Endodermal cell (in vitro differentiated cells): ENCODE measurements at regions not wholly inside any gene's neighbourhood (a gene's known extent, or its start where the extent isn't known, plus 50 kb on each side); places are given as distances from the start of the nearest gene placed in this dataset.
"Not testable (repeated sequence)": the region's sequence is repeated elsewhere in the genome, so short reads cannot be mapped to it uniquely, and the experiment has no call there.

Experiments used
- DNase-seq: peaks from one replicate; pipeline ENCODE4 v3.0.0-alpha.2; 2017
- H3K27ac ChIP-seq: 2 replicates; pipeline ENCODE4 v1.5.1; 2013; ENCODE audit warnings: mild to moderate bottlenecking, low read depth, low read length, moderate library complexity
- H3K27me3 ChIP-seq: 2 replicates; pipeline ENCODE4 v1.6.1; 2013; ENCODE audit warnings: mild to moderate bottlenecking, low read length, moderate library complexity; ENCODE audit not compliant: insufficient read depth, control insufficient read depth, poor library complexity, severe bottlenecking
- H3K36me3 ChIP-seq: 2 replicates; pipeline ENCODE4 v1.7.0; 2013; ENCODE audit warnings: mild to moderate bottlenecking, low read length, moderate library complexity; ENCODE audit not compliant: control insufficient read depth, insufficient read depth
- H3K4me1 ChIP-seq: one replicate; pipeline ENCODE4 v1.7.0; 2013; ENCODE audit warnings: low read length; ENCODE audit not compliant: control insufficient read depth, insufficient read depth
- H3K4me3 ChIP-seq: 2 replicates; pipeline ENCODE4 v1.5.1; 2013; ENCODE audit warnings: mild to moderate bottlenecking, low read length, moderate library complexity
- H3K9ac ChIP-seq: 2 replicates; pipeline ENCODE4 v1.6.1; 2013; ENCODE audit warnings: mild to moderate bottlenecking, low read length, moderate library complexity; ENCODE audit not compliant: poor library complexity, severe bottlenecking; ENCODE audit errors: extremely low read depth
- H3K9me3 ChIP-seq: 2 replicates; pipeline ENCODE4 v1.6.1; 2013; ENCODE audit warnings: mild to moderate bottlenecking, low read length, moderate library complexity; ENCODE audit not compliant: control insufficient read depth
- H3K27ac Mint-ChIP-seq: 2 replicates; pipeline ENCODE4 v1.8.0; 2020; ENCODE audit warnings: mixed read lengths
- H3K27me3 Mint-ChIP-seq: 2 replicates; pipeline ENCODE4 v1.8.0; 2021; ENCODE audit warnings: mild to moderate bottlenecking, mixed read lengths; ENCODE audit not compliant: insufficient read depth
- H3K36me3 Mint-ChIP-seq: 2 replicates; pipeline ENCODE4 v1.8.0; 2020; ENCODE audit warnings: low read depth, mixed read lengths
- H3K4me1 Mint-ChIP-seq: 2 replicates; pipeline ENCODE4 v1.8.0; 2020; ENCODE audit warnings: mixed read lengths
- H3K4me3 Mint-ChIP-seq: 2 replicates; pipeline ENCODE4 v1.8.0; 2020; ENCODE audit warnings: mild to moderate bottlenecking, moderate library complexity, mixed read lengths
- H3K9me3 Mint-ChIP-seq: 2 replicates; pipeline ENCODE4 v1.8.0; 2020; ENCODE audit warnings: mild to moderate bottlenecking, mixed read lengths
- CTCF ChIP-seq: fragments of 200-600 bp; sonication (generic); conservative IDR thresholded peaks from 2 replicates; pipeline ENCODE4 v1.5.0; 2021; ENCODE audit warnings: antibody characterized with exemption, mild to moderate bottlenecking
- WGBS, 2 experiments: methylation state at CpG; one replicate each; pipeline versions ENCODE4 v1.1.5 to v1.1.7; 2013; ENCODE audit warnings: missing lambda C conversion rate in 2 of 2, mixed read lengths in 1 of 2; ENCODE audit not compliant: insufficient coverage in 1 of 2, insufficient read length in 1 of 2; 5-methylcytosine and 5-hydroxymethylcytosine counted together

GRCh38 chr5:15103130-15103529 lies 231.6 kb upstream of the ANKH start:
- Histone ChIP-seq H3K9me3 (no peaks in the 10 kb centered on the region), H3K4me1 (no peaks in the 10 kb centered on the region), H3K4me3 (no peak overlapping the region), H3K27me3 (no peaks in the 10 kb centered on the region), H3K27ac (no peak overlapping the region), H3K36me3 (no peaks in the 10 kb centered on the region), H3K9ac (no peak overlapping the region)
- Mint-ChIP-seq H3K27ac (no peak overlapping the region), H3K9me3 (no peaks in the 10 kb centered on the region), H3K4me1 (no peaks in the 10 kb centered on the region), H3K36me3 (no peaks in the 10 kb centered on the region), H3K27me3 (peaks cover 5% of the 10 kb centered on the region), H3K4me3 (no peak overlapping the region)
- TF ChIP-seq CTCF, result no peak
- DNase-seq, result no peak
- 77 to 78% methylated on average over 3 to 5 of the region's 5 CpGs for WGBS, 2 experiments

DNA sequence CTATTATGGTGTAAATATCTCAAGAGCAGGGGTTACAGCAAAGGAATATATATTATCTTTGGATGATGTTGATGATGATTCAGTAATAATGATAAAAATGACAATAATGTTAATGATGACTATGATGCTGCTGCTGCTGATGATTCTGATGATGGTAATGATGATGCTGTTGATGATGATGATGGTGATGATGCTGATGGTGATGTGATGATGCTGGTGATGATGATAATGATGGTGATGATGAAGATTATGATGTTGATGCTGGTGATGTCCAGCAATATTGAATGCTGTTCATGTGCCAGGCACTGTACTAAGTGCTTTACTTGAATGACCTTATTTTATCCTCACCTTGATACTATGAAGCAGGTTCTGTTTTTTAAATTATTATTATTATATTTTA lies 226.0 kb upstream of the ANKH start:
- Mint-ChIP-seq H3K27ac (no peak overlapping the region), H3K9me3 (peaks cover 6% of the 10 kb centered on the region), H3K27me3 (peaks cover 5% of the 10 kb centered on the region), H3K4me1 (no peaks in the 10 kb centered on the region), H3K4me3 (no peak overlapping the region), H3K36me3 (no peaks in the 10 kb centered on the region)
- Histone ChIP-seq H3K27ac (no peak overlapping the region), H3K9me3 (no peaks in the 10 kb centered on the region), H3K4me1 (no peaks in the 10 kb centered on the region), H3K27me3 (no peaks in the 10 kb centered on the region), H3K4me3 (no peak overlapping the region), H3K9ac (no peak overlapping the region), H3K36me3 (no peaks in the 10 kb centered on the region)
- TF ChIP-seq CTCF, result no peak
- DNase-seq, result no peak

- H3K27ac ChIP-seq, H3K9me3 ChIP-seq, H3K36me3 ChIP-seq, H3K27ac Mint-ChIP-seq, H3K4me3 ChIP-seq, H3K27me3 ChIP-seq, H3K9me3 Mint-ChIP-seq, H3K4me1 Mint-ChIP-seq, DNase-seq, H3K4me1 ChIP-seq, H3K9ac ChIP-seq, H3K27me3 Mint-ChIP-seq, H3K36me3 Mint-ChIP-seq, H3K4me3 Mint-ChIP-seq: not testable (repeated sequence)
- WGBS, 2 experiments, result 92 to 97% methylated on average over 8 to 22 of the region's 22 CpGs
These were observed 225.1 kb upstream of the ANKH start for GRCh38 chr5:15096686-15097085.

GRCh38 chr5:15092801-15093200 lies 221.2 kb upstream of the ANKH start:
- Histone ChIP-seq H3K9me3 (no peaks in the 10 kb centered on the region), H3K36me3 (no peaks in the 10 kb centered on the region), H3K27ac (no peak overlapping the region), H3K9ac (no peak overlapping the region), H3K4me3 (no peak overlapping the region), H3K27me3 (no peaks in the 10 kb centered on the region), H3K4me1 (no peaks in the 10 kb centered on the region)
- Mint-ChIP-seq H3K27ac (no peak overlapping the region), H3K4me3 (no peak overlapping the region), H3K4me1 (no peaks in the 10 kb centered on the region), H3K27me3 (peaks cover 9% of the 10 kb centered on the region), H3K9me3 (peaks cover 6% of the 10 kb centered on the region), H3K36me3 (no peaks in the 10 kb centered on the region)
- TF ChIP-seq CTCF, result no peak
- WGBS, 2 experiments, result 88 to 94% methylated on average over 7 of the region's 7 CpGs
- DNase-seq, result no peak
